Activated CD4-positive, alpha-beta T cell treated with anti-CD3 and anti-CD28 coated beads, Interleukin-10, Interleukin-2, amounts not matched to agents 100 ng/mL and 50 ng/mL, durations not matched to agents 16 hours and 8 hours (primary cell): ENCODE measurements at regions not wholly inside any gene's neighbourhood (a gene's known extent, or its start where the extent isn't known, plus 50 kb on each side); places are given as distances from the start of the nearest gene placed in this dataset.
"Not testable (repeated sequence)": the region's sequence is repeated elsewhere in the genome, so short reads cannot be mapped to it uniquely, and the experiment has no call there.

Experiments used
- DNase-seq: peaks from one replicate; pipeline ENCODE4 v3.0.0-alpha.2; 2020

GRCh38 chr2:190005513-190005912, 57.0 kb downstream of the MSTN start:
- no peak for DNase-seq

GRCh38 chr2:189999661-190000060, 62.9 kb downstream of the MSTN start:
- no peak for DNase-seq

DNA sequence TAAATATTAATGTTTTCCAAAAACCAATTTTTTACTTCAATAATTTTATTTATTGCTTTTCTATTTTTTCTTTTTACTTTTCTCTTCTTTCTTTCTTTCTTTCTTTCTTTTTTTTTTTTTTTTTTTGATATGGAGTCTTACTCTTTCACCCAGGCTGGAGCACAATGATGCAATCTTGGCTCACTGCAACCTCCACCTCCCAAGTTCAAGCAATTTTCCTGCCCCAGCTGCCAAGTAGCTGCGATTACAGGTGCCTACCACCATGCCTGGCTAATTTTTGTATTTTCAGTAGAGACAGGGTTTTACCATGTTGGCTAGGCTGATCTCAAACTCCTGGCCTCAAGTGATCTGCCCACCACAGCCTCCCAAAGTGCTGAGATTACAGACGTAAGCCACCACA, 63.9 kb downstream of the MSTN start:
- DNase-seq: not testable (repeated sequence)

GRCh38 chr2:189997016-189997415, 65.5 kb downstream of the MSTN start:
- DNase-seq: no peak

GRCh38 chr2:189995679-189996078, 66.8 kb downstream of the MSTN start:
- no peak for DNase-seq

DNA sequence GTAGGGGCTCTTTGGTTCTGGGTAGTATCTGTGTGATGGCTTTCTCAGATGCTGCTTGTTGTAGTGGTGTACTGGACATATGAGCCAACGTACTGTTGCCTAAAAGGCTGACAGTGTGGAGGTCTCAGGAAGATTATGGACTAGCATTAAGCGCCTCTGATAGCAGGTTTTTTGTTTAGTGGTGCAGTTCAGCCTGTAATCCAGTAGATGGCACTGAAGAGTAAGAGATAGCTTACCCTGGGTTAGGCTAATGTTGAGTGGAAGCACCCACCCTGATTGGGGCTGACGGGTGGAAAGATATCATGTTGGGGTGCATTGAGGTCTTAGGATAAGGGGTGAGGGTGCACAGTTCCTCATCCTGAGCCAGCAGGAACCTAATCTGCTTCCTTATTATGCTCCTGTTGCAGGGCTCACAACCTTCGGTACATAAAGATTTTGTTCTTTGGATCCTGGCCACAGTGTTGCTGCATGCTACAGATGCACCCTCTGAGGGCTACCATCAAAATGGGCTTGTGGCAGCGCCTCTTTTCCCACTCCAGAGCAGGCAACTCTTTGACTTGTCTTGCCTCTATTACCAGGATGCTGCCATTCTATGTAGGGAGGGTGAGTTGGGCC, 79.6 kb downstream of the MSTN start:
- peak; percentile 22 for DNase-seq

DNA sequence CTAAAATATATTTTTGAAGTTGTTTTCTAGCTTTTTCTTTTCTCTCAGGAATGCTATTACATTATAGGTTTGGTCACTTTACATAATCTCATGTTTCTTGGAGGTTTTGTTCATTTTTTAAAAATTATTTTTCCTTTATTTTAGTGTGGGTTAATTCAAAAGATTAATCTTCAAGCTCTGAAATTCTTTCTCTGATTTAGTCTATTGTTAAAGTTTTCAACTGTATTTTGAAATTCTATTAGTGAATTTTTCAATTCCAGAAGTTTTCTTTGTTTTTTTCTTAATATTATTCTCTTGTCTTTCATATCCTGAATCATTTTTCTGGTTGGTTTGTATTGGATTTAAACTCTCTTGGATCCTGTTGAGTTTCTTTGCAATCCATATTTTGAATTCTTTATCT, 80.4 kb downstream of the MSTN start:
- DNase-seq: no peak

DNA sequence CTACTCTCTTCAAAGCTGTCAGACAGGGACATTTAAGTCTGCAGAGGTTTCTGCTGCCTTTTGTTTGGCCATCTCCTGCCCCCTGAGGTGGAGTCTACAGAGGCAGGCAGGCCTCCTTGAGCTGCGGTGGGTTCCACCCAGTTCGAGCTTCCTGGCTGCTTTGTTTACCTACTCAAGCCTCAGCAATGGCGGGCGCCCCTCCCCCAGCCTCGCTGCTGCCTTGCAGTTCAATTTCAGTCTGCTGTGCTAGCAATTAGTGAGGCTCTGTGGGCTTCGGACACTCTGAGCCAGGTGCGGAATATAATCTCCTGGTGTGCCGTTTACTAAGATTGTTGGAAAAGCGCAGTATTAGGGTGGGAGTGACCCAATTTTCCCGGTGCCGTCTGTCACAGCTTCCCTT, 86.0 kb downstream of the MSTN start:
- DNase-seq: not testable (repeated sequence)

GRCh38 chr2:189960346-189960745, 102.2 kb downstream of the MSTN start:
- no peak for DNase-seq

- no peak for DNase-seq
Observed at GRCh38 chr2:189959450-189959849, 103.1 kb downstream of the MSTN start.

DNA sequence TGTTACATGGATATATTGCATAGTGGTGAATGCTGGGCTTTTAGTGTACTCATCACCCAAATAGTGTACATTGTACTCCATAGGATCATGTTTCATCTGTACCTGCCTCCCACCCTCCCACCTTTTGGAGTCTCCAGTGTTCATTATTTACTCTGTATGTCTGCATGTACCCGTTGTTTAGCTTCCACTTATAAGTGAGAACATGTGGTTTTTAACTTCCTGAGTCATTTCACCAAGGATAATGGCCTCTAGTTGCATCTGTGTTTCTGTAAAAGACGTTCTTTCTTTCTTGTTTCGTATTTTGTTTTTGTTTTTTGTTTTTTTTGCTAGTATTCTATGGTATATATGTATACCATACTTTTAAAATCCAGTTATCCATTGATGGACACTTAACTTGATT, 107.5 kb downstream of the MSTN start:
- DNase-seq: no peak

- DNase-seq: no peak
Observed at GRCh38 chr2:189952536-189953109, 109.9 kb downstream of the MSTN start.

- no peak for DNase-seq
Observed at GRCh38 chr2:189951791-189952535, 110.6 kb downstream of the MSTN start.

- DNase-seq: no peak
Observed at GRCh38 chr2:189943009-189943408, 119.5 kb downstream of the MSTN start.

- no peak for DNase-seq
Observed at GRCh38 chr2:189940913-189941312, 121.6 kb downstream of the MSTN start.

GRCh38 chr2:189937691-189938090, 124.8 kb downstream of the MSTN start:
- DNase-seq: no peak

- DNase-seq: no peak
Observed at GRCh38 chr2:189933911-189934399, 128.6 kb downstream of the MSTN start.

- no peak for DNase-seq
Observed at GRCh38 chr2:189933041-189933440, 129.5 kb downstream of the MSTN start.

- no peak for DNase-seq
Observed at GRCh38 chr2:189927823-189928222, 134.7 kb downstream of the MSTN start.
